NCI-H1092 (cell line): ENCODE measurements at regions not wholly inside any gene's neighbourhood (a gene's known extent, or its start where the extent isn't known, plus 50 kb on each side); places are given as distances from the start of the nearest gene placed in this dataset.

Experiments used
- DNase-seq: peaks from one replicate; lab custom pipeline; 2025; lab: John Stamatoyannopoulos, UW

GRCh38 chr2:128792476-128793054, 473.9 kb upstream of the HS6ST1 start:
- no peak for DNase-seq

- no peak for DNase-seq
Observed at GRCh38 chr2:128793404-128793803, 474.7 kb upstream of the HS6ST1 start.

- no peak for DNase-seq
Observed at GRCh38 chr2:128794285-128794684, 475.6 kb upstream of the HS6ST1 start.

DNA sequence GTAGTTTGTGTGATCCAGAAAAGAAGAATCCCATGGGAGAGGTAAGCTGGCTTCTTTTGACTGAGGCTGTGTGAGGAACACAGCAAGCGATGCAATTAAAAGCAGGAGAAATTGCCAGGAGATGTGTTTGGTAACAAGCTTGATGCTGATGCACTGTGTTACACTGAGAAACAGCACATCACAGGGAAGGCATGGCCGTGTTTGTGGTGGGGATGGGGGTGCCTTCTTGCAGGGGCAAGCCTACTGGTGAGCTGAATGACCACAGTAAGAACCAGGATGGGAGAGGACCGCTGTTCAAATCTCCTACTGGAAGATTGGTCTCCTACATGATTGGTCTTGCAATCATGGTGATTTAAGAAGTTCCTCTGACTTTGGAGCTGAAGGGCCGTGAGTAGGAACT, 477.7 kb upstream of the HS6ST1 start:
- DNase-seq = no peak

- no peak for DNase-seq
Observed at GRCh38 chr2:128797092-128797491, 478.4 kb upstream of the HS6ST1 start.

DNA sequence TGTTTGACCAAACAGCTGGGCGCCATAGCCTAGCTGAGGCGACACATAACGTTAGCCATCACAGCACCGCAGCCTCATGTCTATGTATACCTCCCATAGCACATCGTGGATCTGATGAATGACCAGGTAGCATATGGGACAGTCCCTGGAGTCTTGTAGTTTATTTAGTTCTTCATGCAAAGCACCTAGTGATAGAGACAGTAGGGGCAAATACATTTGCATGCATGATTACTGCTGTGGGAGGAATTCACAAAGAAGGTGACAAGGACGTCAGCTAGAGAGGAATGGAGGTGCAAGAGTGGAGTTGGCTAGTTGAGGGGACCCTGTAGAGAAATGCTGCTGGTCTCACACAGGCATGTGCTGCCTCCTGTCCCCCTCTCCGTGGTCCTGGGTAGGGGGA, 478.9 kb upstream of the HS6ST1 start:
- DNase-seq = no peak

- no peak for DNase-seq
Observed at GRCh38 chr2:128797937-128798336, 479.3 kb upstream of the HS6ST1 start.

DNA sequence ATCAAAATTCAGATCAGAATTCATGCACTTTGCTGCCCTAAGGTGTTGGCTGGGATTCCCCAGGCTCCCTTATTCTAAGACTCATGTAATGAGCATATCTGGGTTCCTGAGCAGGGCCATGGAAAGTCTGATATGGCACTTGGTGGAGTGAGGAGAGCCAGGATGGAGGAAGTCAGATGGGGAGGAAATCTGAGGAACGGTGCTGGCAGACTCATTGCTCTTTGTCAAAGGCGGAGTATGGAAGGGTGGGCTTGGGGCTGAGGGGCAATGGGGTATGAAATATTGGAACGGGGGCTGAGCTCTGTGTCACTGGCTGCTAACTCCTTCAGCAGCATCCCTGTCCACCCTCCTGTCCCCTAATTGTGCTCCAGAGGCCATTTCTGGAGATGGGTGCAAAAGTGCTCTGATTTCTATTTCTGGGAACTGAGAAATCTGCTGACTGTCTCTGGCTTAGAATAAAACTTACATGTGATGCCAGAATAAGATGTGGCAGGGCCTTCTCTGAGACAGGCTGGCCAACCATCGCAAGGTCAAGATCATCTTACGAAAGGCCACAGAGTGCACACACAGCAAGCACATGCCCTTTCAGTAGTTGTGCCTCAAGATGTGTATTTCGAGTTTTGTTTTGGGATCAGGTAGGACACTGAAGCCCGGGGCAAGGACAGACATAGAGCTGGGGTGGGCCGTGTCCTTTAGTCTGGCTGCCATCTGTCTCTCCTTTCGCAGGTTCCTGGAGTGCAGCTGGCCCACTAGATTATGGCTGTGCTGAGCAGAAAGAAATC, 480.0 kb upstream of the HS6ST1 start:
- DNase-seq = no peak

DNA sequence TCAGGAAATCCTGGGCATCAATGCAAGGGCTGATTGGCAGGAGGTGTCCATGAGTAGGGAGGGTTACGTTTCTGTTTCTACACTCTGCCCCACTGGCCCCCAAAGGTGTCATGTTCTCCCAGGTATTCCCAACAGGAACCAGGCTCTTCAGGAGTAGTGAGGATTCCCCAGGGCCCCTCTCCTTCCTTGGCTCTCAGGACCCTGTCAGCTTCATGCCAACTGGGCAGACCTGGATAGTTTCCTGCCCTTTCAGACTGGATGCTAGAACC, 480.6 kb upstream of the HS6ST1 start:
- DNase-seq = no peak

DNA sequence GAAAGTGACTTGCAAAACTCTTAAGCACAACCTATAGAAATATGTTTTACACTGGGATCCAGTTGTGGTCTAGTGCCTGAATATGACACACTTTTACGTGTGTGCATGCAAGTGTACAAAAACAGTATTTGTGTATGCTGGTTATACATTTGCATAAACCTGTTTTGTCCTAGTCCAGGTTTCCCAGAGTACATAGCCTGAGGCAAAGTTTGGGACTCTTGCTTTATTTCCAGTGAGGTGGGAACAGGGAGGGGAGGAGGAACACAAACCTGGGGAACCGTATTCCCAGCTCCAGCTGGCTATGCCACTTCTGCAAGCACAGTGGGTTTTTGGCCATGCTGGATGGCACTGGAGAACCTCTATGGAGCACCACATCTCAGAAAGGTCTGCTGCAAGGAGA, 481.1 kb upstream of the HS6ST1 start:
- no peak for DNase-seq

- peak; percentile 44 for DNase-seq
Observed at GRCh38 chr2:128801576-128801975, 482.9 kb upstream of the HS6ST1 start.

GRCh38 chr2:128803222-128803621, 484.6 kb upstream of the HS6ST1 start:
- DNase-seq = no peak

DNA sequence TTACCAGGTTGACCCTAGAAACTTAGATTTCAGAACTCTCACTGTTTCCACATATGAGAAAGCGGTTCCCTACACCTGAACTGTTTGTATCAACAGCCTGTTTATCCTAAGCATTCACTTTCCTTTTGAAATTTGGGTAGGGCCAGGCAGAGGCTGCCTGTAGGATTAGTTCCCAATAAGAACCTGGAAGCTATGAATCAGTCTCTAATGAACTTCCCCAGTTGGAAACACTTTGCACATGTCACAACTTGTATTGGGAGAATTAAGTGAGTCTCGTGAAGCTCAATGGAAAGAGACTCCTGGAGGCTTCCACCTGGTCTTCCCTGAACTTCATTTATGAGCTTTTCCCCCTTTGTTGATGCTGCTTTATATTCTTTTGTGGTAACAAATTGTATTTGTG, 486.6 kb upstream of the HS6ST1 start:
- no peak for DNase-seq

- no peak for DNase-seq
Observed at GRCh38 chr2:128805918-128806317, 487.2 kb upstream of the HS6ST1 start.

DNA sequence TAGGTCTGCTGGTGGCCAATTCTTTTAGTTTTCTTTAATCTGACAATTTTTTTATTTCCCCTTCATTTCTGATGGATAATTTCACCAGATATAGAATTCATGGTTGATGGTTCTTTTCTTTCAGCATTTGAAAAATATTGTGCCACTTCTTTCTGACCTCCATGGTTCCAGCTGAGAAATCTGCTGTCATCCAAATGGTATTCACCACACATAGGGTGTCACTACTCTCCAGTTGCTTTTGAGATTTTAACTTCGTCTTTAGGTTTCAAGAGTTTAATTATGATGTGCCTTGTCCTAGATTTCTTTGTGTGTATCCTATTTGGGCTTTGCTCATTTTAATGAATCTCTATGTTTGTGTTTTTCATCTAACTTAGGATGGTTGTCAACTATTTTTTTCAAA, 488.6 kb upstream of the HS6ST1 start:
- DNase-seq = no peak

DNA sequence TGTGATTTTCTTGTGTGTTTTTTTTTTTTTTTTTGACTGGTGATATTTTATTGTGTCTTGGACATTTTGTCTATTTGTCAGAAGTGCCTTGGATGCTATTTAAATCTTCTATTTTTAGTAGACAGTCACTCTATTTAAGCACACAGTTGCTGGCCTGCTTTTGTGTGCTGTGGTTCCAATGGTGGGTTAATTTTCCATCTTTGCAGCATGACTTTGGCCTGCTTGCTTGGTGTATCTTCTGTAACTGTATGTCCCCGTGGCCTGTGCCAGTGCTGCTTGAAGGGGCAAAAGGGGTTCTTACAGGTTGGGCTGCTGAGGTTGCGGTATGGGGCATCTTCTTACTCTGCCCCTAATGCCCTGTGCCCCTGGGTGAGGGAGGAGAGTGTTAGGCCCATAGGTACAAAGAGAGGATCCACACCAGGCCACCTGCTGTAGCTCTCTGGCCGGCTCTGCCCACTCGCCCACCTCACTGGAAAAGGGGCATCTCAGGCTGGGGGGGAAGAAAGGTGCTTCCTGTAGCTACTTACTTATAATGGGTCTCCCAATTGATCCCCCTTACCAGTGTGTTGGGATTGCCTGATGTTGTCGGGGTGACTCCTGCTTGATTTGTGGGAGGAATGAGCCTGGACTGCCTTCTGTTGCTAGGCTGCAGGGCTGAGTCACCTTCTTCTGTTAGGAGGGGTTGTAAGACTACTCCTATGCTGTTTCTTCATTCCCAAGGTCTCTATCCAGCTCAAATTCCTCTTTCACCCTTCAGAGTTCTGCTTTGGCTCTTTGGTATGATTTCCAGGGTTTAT, 490.0 kb upstream of the HS6ST1 start:
- DNase-seq = no peak

DNA sequence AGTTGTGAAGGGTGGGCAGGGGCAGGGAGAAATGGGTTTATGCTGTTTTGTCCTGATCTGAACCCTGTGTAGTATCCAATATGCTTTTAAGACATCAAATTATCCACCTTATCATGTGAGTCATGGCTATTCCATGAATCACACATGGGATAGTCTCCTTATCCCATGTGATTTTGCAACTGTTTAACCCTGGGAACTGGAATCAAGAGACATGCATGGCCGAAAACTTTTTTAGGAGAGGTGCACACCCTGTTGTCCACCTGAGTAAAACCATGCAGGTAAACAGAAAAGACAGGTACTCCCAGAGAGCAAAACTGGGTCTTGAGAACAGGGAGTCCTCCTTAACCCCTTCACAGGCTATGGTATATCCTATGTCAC, 490.6 kb upstream of the HS6ST1 start:
- DNase-seq = no peak

- no peak for DNase-seq
Observed at GRCh38 chr2:128809880-128810279, 491.2 kb upstream of the HS6ST1 start.

GRCh38 chr2:128812183-128812940, 493.7 kb upstream of the HS6ST1 start:
- no peak for DNase-seq

DNA sequence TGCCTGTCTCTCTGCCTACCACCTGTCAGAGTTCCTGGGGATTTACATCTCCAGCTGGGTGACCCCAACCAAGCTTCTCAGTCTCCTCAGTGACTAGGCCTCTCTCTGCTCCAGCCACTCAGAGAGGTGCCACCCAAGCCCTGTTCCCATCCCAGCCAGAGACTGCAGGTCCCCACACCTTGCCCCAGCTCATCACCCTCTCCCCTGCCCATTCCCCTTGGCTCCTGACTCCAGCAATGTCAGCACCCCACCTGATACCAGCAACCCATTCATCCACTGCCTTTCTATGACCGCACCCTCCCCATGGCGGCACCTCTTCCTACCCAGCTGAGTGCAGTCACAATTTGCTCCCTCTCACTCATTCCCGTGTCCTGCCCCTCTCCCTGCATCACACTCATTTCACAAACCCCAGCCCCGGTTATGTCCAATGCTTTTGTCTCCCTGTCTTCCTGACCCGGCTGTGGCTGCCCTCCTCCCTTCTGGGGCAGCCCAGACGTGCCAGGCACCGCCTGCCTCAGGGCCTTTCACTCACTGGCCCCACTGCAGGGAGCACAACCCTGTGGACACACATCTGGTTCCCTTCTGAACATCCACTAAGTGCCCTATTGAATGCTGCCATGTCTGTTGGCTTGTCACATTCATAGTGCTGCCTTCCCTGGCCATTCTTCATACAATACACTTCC, 494.8 kb upstream of the HS6ST1 start:
- no peak for DNase-seq

- no peak for DNase-seq
Observed at GRCh38 chr2:128815248-128815647, 496.6 kb upstream of the HS6ST1 start.

- DNase-seq = no peak
Observed at GRCh38 chr2:128817171-128817570, 498.5 kb upstream of the HS6ST1 start.
